Panc1 (cell line): ENCODE measurements at regions not wholly inside any gene's neighbourhood (a gene's known extent, or its start where the extent isn't known, plus 50 kb on each side); places are given as distances from the start of the nearest gene placed in this dataset.

Source experiments
- ATAC-seq: fragments of 200-7000 bp; cut with Tn5 transposase; 2 replicates; pipeline ENCODE4 v1.9.1; 2020; ENCODE audit warnings: mild to moderate bottlenecking, moderate library complexity
- BruUV-seq: library from RNA; stranded (reverse); fragments of 400-500 nt; replicated peaks from 2 replicates; lab custom pipeline; 2021; lab: Mats Ljungman, UMichigan
- CTCF ChIA-PET: fragments of 300-600 bp; sonication (Branson Sonifier 250); formaldehyde crosslinking; loops from one replicate; lab custom pipeline; 2022; ENCODE audit warnings: antibody characterized with exemption; lab: Charles Lee
- POLR2A ChIA-PET: fragments of 300-600 bp; sonication (Branson Sonifier 250); formaldehyde crosslinking; loops from one replicate; lab custom pipeline; 2022; ENCODE audit warnings: antibody characterized with exemption; lab: Charles Lee
- DNase-seq: peaks from one replicate; pipeline ENCODE4 v3.0.0-alpha.2; 2010; ENCODE audit warnings: low read depth, low spot score
- H3K27ac ChIP-seq: 2 replicates; pipeline ENCODE4 v1.5.1; 2011; ENCODE audit warnings: mild to moderate bottlenecking, low read length, inconsistent platforms
- H3K27me3 ChIP-seq: fragments of 200-500 bp; sonication (Bioruptor generic); 2 replicates; pipeline ENCODE4 v1.6.0; 2014; ENCODE audit warnings: low read length, inconsistent platforms; ENCODE audit not compliant: control insufficient read depth, insufficient read depth
- H3K36me3 ChIP-seq: fragments of 200-500 bp; sonication (Bioruptor generic); 2 replicates; pipeline ENCODE4 v1.5.1; 2014; ENCODE audit warnings: inconsistent platforms, mild to moderate bottlenecking, low read length, moderate library complexity; ENCODE audit not compliant: control insufficient read depth, insufficient read depth
- H3K4me1 ChIP-seq: 2 replicates; pipeline ENCODE4 v1.5.1; 2011; ENCODE audit warnings: inconsistent platforms, mild to moderate bottlenecking, low read length, moderate library complexity; ENCODE audit not compliant: control insufficient read depth, insufficient read depth
- H3K4me3 ChIP-seq, 2 experiments: 2 replicates each; pipeline ENCODE4 v1.5.1; 2011 to 2012; ENCODE audit warnings: low read depth in 2 of 2, low read length in 2 of 2, mild to moderate bottlenecking in 2 of 2, inconsistent platforms in 1 of 2, moderate library complexity in 1 of 2
- H3K9me3 ChIP-seq: fragments of 200-500 bp; sonication (Bioruptor generic); 2 replicates; pipeline ENCODE4 v1.5.1; 2014; ENCODE audit warnings: low read depth, mild to moderate bottlenecking, inconsistent platforms, low read length, moderate library complexity; ENCODE audit not compliant: control insufficient read depth, insufficient read depth
- POLR2AphosphoS5 ChIP-seq: IDR thresholded peaks from 2 replicates; pipeline ENCODE4 v1.6.1; 2012; ENCODE audit warnings: mild to moderate bottlenecking, low read depth, low read length, moderate library complexity
- REST ChIP-seq, 2 experiments: IDR thresholded peaks; 2 replicates each; pipeline ENCODE4 v1.6.1; 2011 to 2012; ENCODE audit warnings: low read depth in 2 of 2, control low read depth in 1 of 2, low read length in 1 of 2, mild to moderate bottlenecking in 1 of 2, moderate library complexity in 1 of 2; ENCODE audit not compliant: insufficient read depth in 1 of 2
- SIN3A ChIP-seq: IDR thresholded peaks from 2 replicates; pipeline ENCODE4 v1.6.1; 2012; ENCODE audit warnings: low read depth, mild to moderate bottlenecking, low read length, moderate library complexity, borderline replicate concordance; ENCODE audit not compliant: insufficient read depth
- TCF7L2 ChIP-seq: IDR thresholded peaks from 2 replicates; pipeline ENCODE4 v1.6.1; 2011; ENCODE audit warnings: mild to moderate bottlenecking, low read depth, low read length, inconsistent platforms
- in situ Hi-C: cut with HindIII; loops from 2 replicates; pipeline ENCODE4 v1.10.0; 2016; ENCODE audit warnings: low sequenced_read_pairs, low pct_unique_long_range_greater_than_20kb
- intact Hi-C: fragments of 100-400 bp; cut with micrococcal nuclease; formaldehyde crosslinking; loops from one replicate; pipeline ENCODE4 v1.10.0; 2022; ENCODE audit not compliant: unreplicated experiment
- TF ChIP-seq, protein P1 (sequence below): fragments of 450-650 bp; IDR thresholded peaks from 2 replicates; pipeline ENCODE4 v1.5.1; 2017; ENCODE audit warnings: mild to moderate bottlenecking

GRCh38 chr6:137284811-137285110 is 65.6 kb upstream of the IFNGR1 start:
- CTCF ChIA-PET, result no interaction called here
- TF ChIP-seq SIN3A, result no peak
- TF ChIP-seq TCF7L2, result no peak
- no peak for TF ChIP-seq REST (IDR thresholded peaks at IDR 0.05; ENCODE audit: insufficient read depth in 1 of 2, low read depth in 2 of 2, low read length in 1 of 2)
- TF ChIP-seq, protein P1, sequence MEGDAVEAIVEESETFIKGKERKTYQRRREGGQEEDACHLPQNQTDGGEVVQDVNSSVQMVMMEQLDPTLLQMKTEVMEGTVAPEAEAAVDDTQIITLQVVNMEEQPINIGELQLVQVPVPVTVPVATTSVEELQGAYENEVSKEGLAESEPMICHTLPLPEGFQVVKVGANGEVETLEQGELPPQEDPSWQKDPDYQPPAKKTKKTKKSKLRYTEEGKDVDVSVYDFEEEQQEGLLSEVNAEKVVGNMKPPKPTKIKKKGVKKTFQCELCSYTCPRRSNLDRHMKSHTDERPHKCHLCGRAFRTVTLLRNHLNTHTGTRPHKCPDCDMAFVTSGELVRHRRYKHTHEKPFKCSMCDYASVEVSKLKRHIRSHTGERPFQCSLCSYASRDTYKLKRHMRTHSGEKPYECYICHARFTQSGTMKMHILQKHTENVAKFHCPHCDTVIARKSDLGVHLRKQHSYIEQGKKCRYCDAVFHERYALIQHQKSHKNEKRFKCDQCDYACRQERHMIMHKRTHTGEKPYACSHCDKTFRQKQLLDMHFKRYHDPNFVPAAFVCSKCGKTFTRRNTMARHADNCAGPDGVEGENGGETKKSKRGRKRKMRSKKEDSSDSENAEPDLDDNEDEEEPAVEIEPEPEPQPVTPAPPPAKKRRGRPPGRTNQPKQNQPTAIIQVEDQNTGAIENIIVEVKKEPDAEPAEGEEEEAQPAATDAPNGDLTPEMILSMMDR, result no peak
- no peak for TF ChIP-seq POLR2AphosphoS5
- intact Hi-C loops (no loop called here), in situ Hi-C loops (no loop called here)
- no peak overlapping the region for H3K4me3 ChIP-seq
- no peak overlapping the region for H3K27ac ChIP-seq
- DNase-seq (no peak), ATAC-seq (no peak)
- H3K9me3 ChIP-seq, result no peaks in the 10 kb centered on the region
- no TSS peak for BruUV-seq
- POLR2A ChIA-PET, result interaction anchor here (0.5 kb wide), 1 partner anchor 240 kb away, joined by 11 read pairs; no protein-coding TSS in a partner anchor
- H3K27me3 ChIP-seq, result no peaks in the 10 kb centered on the region
- H3K4me1 ChIP-seq, result no peaks in the 10 kb centered on the region
- no peaks in the 10 kb centered on the region for H3K36me3 ChIP-seq

DNA sequence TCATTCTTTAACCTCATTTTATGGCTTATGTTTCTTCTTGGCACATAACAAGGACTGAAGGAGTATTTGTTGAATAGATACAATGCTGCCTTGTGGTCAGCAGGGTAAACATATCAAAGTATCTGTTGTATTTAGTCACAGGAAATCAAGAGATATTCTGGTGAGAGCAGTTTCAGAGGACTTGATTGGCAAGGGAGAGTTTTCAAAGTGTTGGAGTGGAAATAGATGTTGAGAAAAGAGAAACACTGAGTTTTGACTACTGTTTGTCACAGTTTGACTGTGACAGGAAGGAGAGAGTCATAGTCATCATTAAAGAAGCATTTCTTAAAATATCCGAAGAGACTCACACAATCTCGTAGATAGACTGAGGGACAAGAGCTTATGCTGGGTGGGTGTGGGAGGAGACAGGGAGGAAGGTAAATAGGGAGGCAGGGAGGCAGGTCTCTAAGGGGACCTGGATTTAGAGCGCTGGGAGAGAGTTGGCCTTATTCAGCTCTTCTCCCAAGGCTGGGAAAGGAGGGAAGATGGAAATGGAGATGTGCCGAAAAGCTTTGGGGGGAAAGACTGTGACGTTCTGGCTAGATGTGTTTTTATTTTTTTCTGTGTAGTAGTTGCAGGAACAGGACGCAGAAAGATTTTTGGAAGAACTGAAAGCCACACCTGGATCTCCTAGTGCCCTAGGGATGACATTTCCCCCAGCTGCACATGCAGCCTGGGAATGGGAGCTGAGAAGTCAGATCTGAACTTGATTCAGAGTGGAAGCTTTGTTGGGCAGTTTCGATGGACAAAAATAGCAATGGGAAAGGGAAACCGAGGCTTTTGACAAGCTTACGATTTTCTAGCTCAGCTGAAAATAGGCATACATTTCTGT is 65.0 kb upstream of the IFNGR1 start:
- POLR2A ChIA-PET, result interaction anchor here (0.5 kb wide), 1 partner anchor 240 kb away, joined by 11 read pairs; no protein-coding TSS in a partner anchor
- in situ Hi-C loops, result no loop called here
- Histone ChIP-seq H3K36me3 (no peaks in the 10 kb centered on the region), H3K27ac (no peak overlapping the region), H3K27me3 (no peaks in the 10 kb centered on the region), H3K9me3 (no peaks in the 10 kb centered on the region), H3K4me3 (no peak overlapping the region), H3K4me1 (no peaks in the 10 kb centered on the region)
- intact Hi-C loops, result no loop called here
- CTCF ChIA-PET, result no interaction called here
- BruUV-seq, result no TSS peak
- DNase-seq (no peak), ATAC-seq (no peak)
- TF ChIP-seq POLR2AphosphoS5, result no peak

GRCh38 chr6:137283080-137283479 is 63.9 kb upstream of the IFNGR1 start:
- BruUV-seq, result no TSS peak
- in situ Hi-C loops, result no loop called here
- TF ChIP-seq REST (IDR thresholded peaks at IDR 0.05; ENCODE audit: insufficient read depth in 1 of 2, low read depth in 2 of 2, low read length in 1 of 2), result no peak
- TF ChIP-seq TCF7L2, result no peak
- TF ChIP-seq, protein P1, result no peak
- TF ChIP-seq POLR2AphosphoS5, result no peak

More at GRCh38 chr6:137283080-137283479, 63.9 kb upstream of the IFNGR1 start:
- intact Hi-C loops, result no loop called here
- no peaks in the 10 kb centered on the region for H3K4me1 ChIP-seq
- POLR2A ChIA-PET, result no interaction called here
- no peaks in the 10 kb centered on the region for H3K27me3 ChIP-seq
- DNase-seq, result no peak
- CTCF ChIA-PET, result interaction anchor here (0.6 kb wide), 1 partner anchor 31 kb away, joined by 13 read pairs; no protein-coding TSS in a partner anchor
- H3K4me3 ChIP-seq, result no peak overlapping the region
- ATAC-seq, result no peak
- H3K9me3 ChIP-seq, result no peaks in the 10 kb centered on the region
- no peak overlapping the region for H3K27ac ChIP-seq
- H3K36me3 ChIP-seq, result no peaks in the 10 kb centered on the region
